IMR-90 (cell line): ENCODE measurements at regions not wholly inside any gene's neighbourhood (a gene's known extent, or its start where the extent isn't known, plus 50 kb on each side); places are given as distances from the start of the nearest gene placed in this dataset.

Experiments
- ATAC-seq: fragments of 200-7000 bp; cut with Tn5 transposase; 2 replicates; pipeline ENCODE4 v1.9.1; 2020; ENCODE audit warnings: low read depth, mild to moderate bottlenecking, moderate library complexity
- BruUV-seq: library from RNA; stranded (reverse); fragments of 400-500 nt; replicated peaks from 2 replicates; lab custom pipeline; 2021; lab: Mats Ljungman, UMichigan
- CTCF ChIA-PET: fragments of 300-600 bp; formaldehyde crosslinking; extraction: SDS; loops from one replicate; lab custom pipeline; 2021; ENCODE audit warnings: antibody characterized with exemption; lab: Yijun Ruan, JAX
- POLR2A ChIA-PET: fragments of 300-600 bp; sonication (Branson Sonifier 250); formaldehyde crosslinking; loops from one replicate; lab custom pipeline; 2022; ENCODE audit warnings: antibody characterized with exemption; ENCODE audit not compliant: unreplicated experiment; lab: Charles Lee
- DNase-seq: peaks from one replicate; pipeline ENCODE4 v3.0.0; 2013
- H2AFZ ChIP-seq: replicated peaks from 2 replicates; pipeline ENCODE3; 2013; ENCODE audit warnings: low read length, mild to moderate bottlenecking; ENCODE audit not compliant: poor library complexity
- H2AK5ac ChIP-seq: 2 replicates; pipeline ENCODE4 v1.6.1; 2013; ENCODE audit warnings: low read depth, low read length, inconsistent platforms
- H2AK9ac ChIP-seq: replicated peaks from 2 replicates; pipeline ENCODE3; 2013; ENCODE audit warnings: mild to moderate bottlenecking, low read depth, low read length, moderate library complexity; ENCODE audit not compliant: poor library complexity
- H2BK120ac ChIP-seq: 2 replicates; pipeline ENCODE4 v1.6.1; 2013; ENCODE audit warnings: low read depth, low read length, inconsistent platforms
- H2BK15ac ChIP-seq: 3 replicates; pipeline ENCODE4 v1.6.1; 2013; ENCODE audit warnings: low read depth, low read length, inconsistent platforms
- H2BK20ac ChIP-seq: 2 replicates; pipeline ENCODE4 v1.6.1; 2013; ENCODE audit warnings: low read depth, mild to moderate bottlenecking, inconsistent platforms, low read length, moderate library complexity
- H2BK5ac ChIP-seq: 2 replicates; pipeline ENCODE4 v1.6.1; 2013; ENCODE audit warnings: mild to moderate bottlenecking, low read depth, low read length, inconsistent platforms; ENCODE audit not compliant: poor library complexity, severe bottlenecking
- H3K14ac ChIP-seq: replicated peaks from 2 replicates; pipeline ENCODE4 v1.6.1; 2013; ENCODE audit warnings: low read depth, low read length, inconsistent platforms
- H3K18ac ChIP-seq: 2 replicates; pipeline ENCODE4 v1.6.1; 2013; ENCODE audit warnings: low read depth, low read length, control low read depth
- H3K23ac ChIP-seq: 2 replicates; pipeline ENCODE4 v1.6.1; 2013; ENCODE audit warnings: low read depth, low read length, inconsistent platforms
- H3K27ac ChIP-seq: 2 replicates; pipeline ENCODE4 v1.5.1; 2013; ENCODE audit warnings: mild to moderate bottlenecking, control low read depth, low read length; ENCODE audit not compliant: insufficient read depth
- H3K27me3 ChIP-seq: 2 replicates; pipeline ENCODE4 v1.6.1; 2013; ENCODE audit warnings: low read length; ENCODE audit not compliant: control insufficient read depth, insufficient read depth
- H3K36me3 ChIP-seq: 2 replicates; pipeline ENCODE4 v1.6.1; 2013; ENCODE audit warnings: low read length, mixed read lengths; ENCODE audit not compliant: control insufficient read depth, insufficient read depth
- H3K4ac ChIP-seq: 2 replicates; pipeline ENCODE4 v1.6.1; 2013; ENCODE audit warnings: low read depth, low read length, inconsistent platforms
- H3K4me1 ChIP-seq: 2 replicates; pipeline ENCODE4 v1.6.1; 2013; ENCODE audit warnings: low read length, mixed read lengths; ENCODE audit not compliant: control insufficient read depth, insufficient read depth
- H3K4me2 ChIP-seq: 2 replicates; pipeline ENCODE4 v1.6.1; 2013; ENCODE audit warnings: low read depth, mild to moderate bottlenecking, control low read depth, low read length, moderate library complexity
- H3K4me3 ChIP-seq: 2 replicates; pipeline ENCODE4 v1.5.1; 2013; ENCODE audit warnings: low read depth, mild to moderate bottlenecking, control low read depth, low read length, moderate library complexity; ENCODE audit not compliant: insufficient read depth
- H3K56ac ChIP-seq: 2 replicates; pipeline ENCODE4 v1.6.1; 2013; ENCODE audit warnings: low read length, inconsistent platforms; ENCODE audit not compliant: insufficient read depth; ENCODE audit errors: extremely low read depth
- H3K79me1 ChIP-seq, 2 experiments: 2 replicates each; pipeline ENCODE4 v1.6.1; 2013; ENCODE audit warnings: low read length in 2 of 2, inconsistent platforms in 1 of 2, low read depth in 1 of 2
- H3K9ac ChIP-seq: 2 replicates; pipeline ENCODE4 v1.6.1; 2013; ENCODE audit warnings: low read depth, low read length, control low read depth
- H3K9me1 ChIP-seq: 2 replicates; pipeline ENCODE4 v1.6.1; 2013; ENCODE audit warnings: low read length, inconsistent platforms; ENCODE audit not compliant: insufficient read depth
- H3K9me3 ChIP-seq: 2 replicates; pipeline ENCODE4 v1.6.1; 2013; ENCODE audit warnings: low read length; ENCODE audit not compliant: control insufficient read depth, insufficient read depth
- H4K20me1 ChIP-seq: 2 replicates; pipeline ENCODE4 v1.6.1; 2013; ENCODE audit warnings: low read length, inconsistent platforms; ENCODE audit not compliant: insufficient read depth
- H4K5ac ChIP-seq: 2 replicates; pipeline ENCODE4 v1.6.1; 2013; ENCODE audit warnings: mild to moderate bottlenecking, low read depth, low read length, control low read depth
- H4K8ac ChIP-seq, 2 experiments: 2 replicates each; pipeline ENCODE4 v1.6.1; 2013; ENCODE audit warnings: low read depth in 2 of 2, low read length in 2 of 2, control low read depth in 1 of 2, inconsistent platforms in 1 of 2
- H4K91ac ChIP-seq: 2 replicates; pipeline ENCODE4 v1.6.1; 2013; ENCODE audit warnings: low read depth, low read length, inconsistent platforms; ENCODE audit not compliant: insufficient read depth
- BHLHE40 ChIP-seq: fragments of 150-350 bp; IDR thresholded peaks from 2 replicates; pipeline ENCODE4 v1.6.1; 2016; ENCODE audit warnings: mild to moderate bottlenecking, low read depth, low read length
- CEBPB ChIP-seq: IDR thresholded peaks from 2 replicates; pipeline ENCODE4 v1.6.1; 2012; ENCODE audit warnings: low read depth, low read length, improper control_type of control experiment
- POLR2A ChIP-seq: IDR thresholded peaks from 2 replicates; pipeline ENCODE4 v1.6.1; 2012; ENCODE audit warnings: mild to moderate bottlenecking, low read depth, low read length
- RAD21 ChIP-seq: IDR thresholded peaks from 2 replicates; pipeline ENCODE4 v1.6.1; 2012; ENCODE audit warnings: low read length, improper control_type of control experiment
- whole genome bisulfite sequencing, 2 experiments: methylation state at CpG; one replicate each; pipeline versions ENCODE4 v1.1.5 to v1.1.7; 2013; ENCODE audit warnings: missing lambda C conversion rate in 2 of 2; ENCODE audit not compliant: insufficient read length in 1 of 2; ENCODE audit errors: extremely low coverage in 2 of 2; 5-methylcytosine and 5-hydroxymethylcytosine counted together
- dilution Hi-C: fragments of 300-500 bp; cut with HindIII; formaldehyde crosslinking; loops from one replicate; pipeline ENCODE4 v1.14.3; 2018; ENCODE audit warnings: low sequenced_read_pairs; ENCODE audit not compliant: unreplicated experiment
- in situ Hi-C: fragments of 300-500 bp; cut with MboI; formaldehyde crosslinking; loops from 3 replicates; pipeline ENCODE4 v1.14.3; 2019; ENCODE audit warnings: low sequenced_read_pairs, inconsistent platforms, mixed read lengths
- intact Hi-C: fragments of 100-400 bp; cut with micrococcal nuclease; formaldehyde crosslinking; loops from 2 replicates; pipeline ENCODE4 v1.10.0; 2022
- TF ChIP-seq, protein P1 (sequence below): fragments of 150-350 bp; IDR thresholded peaks from 2 replicates; pipeline ENCODE4 v1.6.1; 2017; ENCODE audit warnings: mild to moderate bottlenecking, antibody characterized with exemption, low read length, low read depth
- TF ChIP-seq, protein P2 (sequence below): fragments of 150-350 bp; IDR thresholded peaks from 2 replicates; pipeline ENCODE4 v1.6.1; 2016; ENCODE audit warnings: low read depth, mild to moderate bottlenecking, low read length, moderate library complexity, borderline replicate concordance
- TF ChIP-seq, protein P3 (sequence below): conservative IDR thresholded peaks from 2 replicates; pipeline ENCODE4 v1.5.1; 2012; ENCODE audit warnings: mild to moderate bottlenecking, low read depth, low read length, improper control_type of control experiment

DNA sequence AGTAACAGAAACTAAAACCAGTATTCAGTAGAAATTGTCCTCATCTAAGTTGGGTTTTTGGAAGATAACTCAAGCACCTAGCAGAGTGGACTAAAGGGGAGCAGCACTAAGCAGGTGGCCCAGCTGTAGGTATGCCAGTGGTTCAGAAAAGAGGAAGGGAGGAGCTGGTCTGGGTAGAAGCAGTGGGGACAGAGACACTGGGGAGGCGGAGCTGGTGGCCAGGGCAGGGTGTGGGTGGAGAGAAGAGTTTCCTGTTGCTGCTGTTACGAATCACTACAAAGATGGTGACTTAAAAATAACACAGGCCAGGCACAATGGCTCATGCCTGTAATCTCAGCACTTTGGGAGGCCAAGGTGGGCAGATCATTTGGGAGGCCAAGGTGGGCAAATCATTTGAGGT, 136.2 kb downstream of the WDR11 start:
- no peak overlapping the region for H2BK5ac ChIP-seq
- H3K4me2 ChIP-seq = no peak overlapping the region
- no peak overlapping the region for H4K5ac ChIP-seq
- no peak overlapping the region for H3K27ac ChIP-seq
- no peak overlapping the region for H3K9ac ChIP-seq
- H2BK20ac ChIP-seq = no peak overlapping the region
- ChIA-PET CTCF (no interaction called here), POLR2A (no interaction called here)
- H3K56ac ChIP-seq = no peak overlapping the region
- no peak overlapping the region for H3K23ac ChIP-seq
- no peaks in the 10 kb centered on the region for H3K36me3 ChIP-seq
- H3K18ac ChIP-seq = no peak overlapping the region
- H3K9me3 ChIP-seq = peaks cover 18% of the 10 kb centered on the region
- no peak overlapping the region for H4K8ac ChIP-seq
- TF ChIP-seq RAD21 (no peak), BHLHE40 (no peak), POLR2A (no peak), CEBPB (no peak)
- TF ChIP-seq, protein P1, sequence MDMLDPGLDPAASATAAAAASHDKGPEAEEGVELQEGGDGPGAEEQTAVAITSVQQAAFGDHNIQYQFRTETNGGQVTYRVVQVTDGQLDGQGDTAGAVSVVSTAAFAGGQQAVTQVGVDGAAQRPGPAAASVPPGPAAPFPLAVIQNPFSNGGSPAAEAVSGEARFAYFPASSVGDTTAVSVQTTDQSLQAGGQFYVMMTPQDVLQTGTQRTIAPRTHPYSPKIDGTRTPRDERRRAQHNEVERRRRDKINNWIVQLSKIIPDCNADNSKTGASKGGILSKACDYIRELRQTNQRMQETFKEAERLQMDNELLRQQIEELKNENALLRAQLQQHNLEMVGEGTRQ = no peak
- TF ChIP-seq, protein P2, sequence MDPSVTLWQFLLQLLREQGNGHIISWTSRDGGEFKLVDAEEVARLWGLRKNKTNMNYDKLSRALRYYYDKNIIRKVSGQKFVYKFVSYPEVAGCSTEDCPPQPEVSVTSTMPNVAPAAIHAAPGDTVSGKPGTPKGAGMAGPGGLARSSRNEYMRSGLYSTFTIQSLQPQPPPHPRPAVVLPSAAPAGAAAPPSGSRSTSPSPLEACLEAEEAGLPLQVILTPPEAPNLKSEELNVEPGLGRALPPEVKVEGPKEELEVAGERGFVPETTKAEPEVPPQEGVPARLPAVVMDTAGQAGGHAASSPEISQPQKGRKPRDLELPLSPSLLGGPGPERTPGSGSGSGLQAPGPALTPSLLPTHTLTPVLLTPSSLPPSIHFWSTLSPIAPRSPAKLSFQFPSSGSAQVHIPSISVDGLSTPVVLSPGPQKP = no peak
- TF ChIP-seq, protein P3, sequence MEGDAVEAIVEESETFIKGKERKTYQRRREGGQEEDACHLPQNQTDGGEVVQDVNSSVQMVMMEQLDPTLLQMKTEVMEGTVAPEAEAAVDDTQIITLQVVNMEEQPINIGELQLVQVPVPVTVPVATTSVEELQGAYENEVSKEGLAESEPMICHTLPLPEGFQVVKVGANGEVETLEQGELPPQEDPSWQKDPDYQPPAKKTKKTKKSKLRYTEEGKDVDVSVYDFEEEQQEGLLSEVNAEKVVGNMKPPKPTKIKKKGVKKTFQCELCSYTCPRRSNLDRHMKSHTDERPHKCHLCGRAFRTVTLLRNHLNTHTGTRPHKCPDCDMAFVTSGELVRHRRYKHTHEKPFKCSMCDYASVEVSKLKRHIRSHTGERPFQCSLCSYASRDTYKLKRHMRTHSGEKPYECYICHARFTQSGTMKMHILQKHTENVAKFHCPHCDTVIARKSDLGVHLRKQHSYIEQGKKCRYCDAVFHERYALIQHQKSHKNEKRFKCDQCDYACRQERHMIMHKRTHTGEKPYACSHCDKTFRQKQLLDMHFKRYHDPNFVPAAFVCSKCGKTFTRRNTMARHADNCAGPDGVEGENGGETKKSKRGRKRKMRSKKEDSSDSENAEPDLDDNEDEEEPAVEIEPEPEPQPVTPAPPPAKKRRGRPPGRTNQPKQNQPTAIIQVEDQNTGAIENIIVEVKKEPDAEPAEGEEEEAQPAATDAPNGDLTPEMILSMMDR = no peak
- ATAC-seq (no peak), DNase-seq (no peak)
- H3K4ac ChIP-seq = no peak overlapping the region
- dilution Hi-C loops = no loop called here
- H2AK9ac ChIP-seq = no peak overlapping the region
- no peaks in the 10 kb centered on the region for H3K4me1 ChIP-seq
- H3K27me3 ChIP-seq = no peaks in the 10 kb centered on the region
- H4K91ac ChIP-seq = no peak overlapping the region
- no TSS peak for BruUV-seq
- in situ Hi-C loops = no loop called here
- intact Hi-C loops = no loop called here
- H2BK120ac ChIP-seq = no peak overlapping the region
- no peaks in the 10 kb centered on the region for H4K20me1 ChIP-seq
- no peaks in the 10 kb centered on the region for H3K9me1 ChIP-seq
- no peak overlapping the region for H3K14ac ChIP-seq
- 31% methylated on average over 2 of the region's 2 CpGs; no CpG with 5 or more reads in 1 of the 2 experiments for WGBS, 2 experiments
- no peak overlapping the region for H2AFZ ChIP-seq
- H3K4me3 ChIP-seq = no peak overlapping the region
- no peak overlapping the region for H2BK15ac ChIP-seq
- H2AK5ac ChIP-seq = no peak overlapping the region
- no peaks in the 10 kb centered on the region for H3K79me1 ChIP-seq
